ENCODE measurements at regions not wholly inside any gene's neighbourhood (a gene's known extent, or its start where the extent isn't known, plus 50 kb on each side); places are given as distances from the start of the nearest gene placed in this dataset.

GRCh38 chr10:108112218-108112617, 947.7 kb upstream of the SORCS1 start:
- Histone ChIP-seq H3K23ac (ENCODE audit: insufficient read length) (no peak overlapping the region), H3K9ac (replicated peaks in 1 of 4; ENCODE audit: extremely low read depth in 1 of 4, low read depth in 3 of 4, low read length in 3 of 4) (no peak overlapping the region), H2BK15ac (ENCODE audit: low read length) (no peak overlapping the region), H3K4me3 (ENCODE audit: extremely low read depth in 1 of 4, insufficient read depth in 2 of 4, low read depth in 3 of 4, low read length in 4 of 4) (no peak overlapping the region), H3K23me2 (ENCODE audit: low read depth, low read length) (no peaks in the 10 kb centered on the region), H2BK20ac (ENCODE audit: low read length) (no peak overlapping the region), H2BK12ac (ENCODE audit: low read depth, low read length) (no peak overlapping the region), H3K4ac (replicated peaks; ENCODE audit: insufficient read length, low read depth, low read length) (no peak overlapping the region), H3K79me1 (ENCODE audit: low read depth, low read length) (no peaks in the 10 kb centered on the region), H3K4me2 (ENCODE audit: insufficient read depth in 1 of 2, low read depth in 2 of 2, low read length in 2 of 2) (no peak overlapping the region), H4K20me1 (replicated peaks in 1 of 2; ENCODE audit: control insufficient read depth in 1 of 2, insufficient read depth in 2 of 2, low read length in 2 of 2) (no peaks in the 10 kb centered on the region), H3K9me3 (ENCODE audit: insufficient read depth in 2 of 2, low read depth in 1 of 2, low read length in 1 of 2) (no peaks in the 10 kb centered on the region), H4K8ac (ENCODE audit: extremely low read depth, insufficient read depth, low read length) (no peak overlapping the region), H4K5ac (ENCODE audit: insufficient read length, low read depth, low read length) (no peak overlapping the region), H3K27ac (ENCODE audit: low read depth, low read length) (no peak overlapping the region), H3K56ac (replicated peaks; ENCODE audit: insufficient read length, low read depth, low read length) (no peak overlapping the region), H2AK5ac (ENCODE audit: low read depth, low read length) (no peak overlapping the region), H3K36me3 (ENCODE audit: control insufficient read depth in 2 of 4, insufficient read depth in 4 of 4, low read length in 3 of 4) (no peaks in the 10 kb centered on the region), H3K14ac (ENCODE audit: insufficient read length) (no peak overlapping the region), H4K91ac (replicated peaks; ENCODE audit: insufficient read length, low read length) (no peak overlapping the region), H2BK5ac (ENCODE audit: low read depth, low read length) (no peak overlapping the region), H3K79me2 (ENCODE audit: control insufficient read depth in 1 of 2, insufficient read depth in 2 of 2, low read length in 2 of 2) (no peaks in the 10 kb centered on the region), H2BK120ac (replicated peaks; ENCODE audit: low read depth, low read length) (no peak overlapping the region), H3K4me1 (replicated peaks in 1 of 4; ENCODE audit: control insufficient read depth in 3 of 4, insufficient read depth in 4 of 4, low read length in 3 of 4) (no peaks in the 10 kb centered on the region; a peak in 1 of 7 replicates), H2AFZ (ENCODE audit: low read length) (no peak overlapping the region), H3K27me3 (replicated peaks in 1 of 4; ENCODE audit: control insufficient read depth in 3 of 4, extremely low read depth in 1 of 4, insufficient read depth in 3 of 4, low read length in 3 of 4) (no peaks in the 10 kb centered on the region), H3K18ac (ENCODE audit: extremely low read depth, low read length) (no peak overlapping the region)
- ChIA-PET POLR2A (ENCODE audit: partially characterized antibody) (no interaction called here), CTCF (ENCODE audit: partially characterized antibody) (interaction anchor here (0.6 to 3.4 kb wide), 12 partner anchors 9 to 354 kb away, joined by 3 to 39 read pairs (median 3); no protein-coding TSS in a partner anchor)
- 35% methylated on average over 2 of the region's 2 CpGs; no CpG with 5 or more reads in 1 of the 2 experiments for WGBS, 2 experiments (ENCODE audit: extremely low coverage in 1 of 2, insufficient coverage in 1 of 2, insufficient read length in 1 of 2, insufficient replicate concordance in 2 of 2, low coverage in 1 of 2, low lambda C conversion rate in 2 of 2, missing lambda C conversion rate in 1 of 2)
- peak in 1 of 2 experiments; percentile 1 for DNase-seq (ENCODE audit: low read depth in 1 of 2, low spot score in 2 of 2)
- TF ChIP-seq CTCF (IDR thresholded peaks at IDR 0.05; ENCODE audit: control extremely low read depth in 1 of 3, insufficient read depth in 1 of 3, low read depth in 1 of 3, low read length in 3 of 3) = peak in 2 of 3 experiments; percentile 61 to 66; a peak in 3 of 4 replicates
- TF ChIP-seq HDAC2 (IDR thresholded peaks at IDR 0.05; ENCODE audit: borderline replicate concordance in 1 of 2, low read depth in 2 of 2, low read length in 2 of 2) = no peak
- TF ChIP-seq RAD21 (IDR thresholded peaks at IDR 0.05 in 1 of 2, conservative IDR thresholded peaks at IDR 0.05 in 1 of 2; ENCODE audit: low read depth in 2 of 2, low read length in 2 of 2) = peak; percentile 67 to 75
- peak; percentile 90 for TF ChIP-seq BACH1 (IDR thresholded peaks at IDR 0.05; ENCODE audit: low read length)
- FAIRE-seq = peak; percentile 7
